ENCODE measurements at regions not wholly inside any gene's neighbourhood (a gene's known extent, or its start where the extent isn't known, plus 50 kb on each side); places are given as distances from the start of the nearest gene placed in this dataset.

DNA sequence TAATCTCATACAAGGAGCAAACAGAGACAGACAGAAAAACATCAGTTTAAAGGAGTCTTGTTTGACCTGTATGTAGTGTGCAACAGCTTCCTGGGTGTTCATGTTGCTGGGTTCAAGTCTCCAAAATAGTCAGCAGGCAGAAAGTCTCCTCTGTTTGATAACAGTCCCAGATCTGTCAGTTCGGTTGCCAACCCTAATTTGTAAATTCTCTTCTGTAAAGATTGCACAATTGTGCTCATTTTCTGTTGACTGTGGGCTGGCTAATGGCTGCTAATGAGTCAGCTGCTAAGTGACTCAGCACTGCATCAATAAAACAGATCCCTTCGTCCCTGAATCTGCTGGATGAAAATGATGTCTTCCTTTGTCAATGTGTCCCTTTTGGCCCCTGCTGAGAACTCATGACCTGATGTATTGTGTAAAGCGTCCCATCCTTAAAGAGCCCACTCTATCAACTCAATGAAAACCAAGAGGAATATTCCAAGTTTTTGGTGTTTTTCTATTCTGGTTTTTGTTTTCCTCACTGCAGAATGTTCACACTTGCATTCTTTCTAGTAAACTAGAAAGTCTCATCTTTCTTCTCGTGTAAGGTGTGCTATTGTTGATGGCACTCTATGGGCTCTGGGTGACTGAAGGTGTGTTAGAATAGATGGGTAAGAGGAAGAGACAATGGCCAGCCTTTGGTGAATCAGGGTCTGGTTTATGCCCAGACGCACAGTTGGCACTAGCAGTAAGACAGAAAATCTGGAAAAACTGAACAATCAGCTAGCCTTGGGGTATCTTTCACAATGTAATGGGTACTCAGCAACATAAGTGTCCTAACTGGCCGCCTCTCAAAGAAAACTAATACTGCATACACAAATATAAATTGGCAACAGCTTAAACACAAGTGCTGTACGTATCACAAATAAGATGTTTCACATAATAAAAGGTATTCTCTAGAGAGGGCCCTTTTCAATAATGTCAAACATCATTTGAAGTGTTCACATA, 75.1 kb upstream of the SIPA1L2 start:
- TF ChIP-seq, protein P1, sequence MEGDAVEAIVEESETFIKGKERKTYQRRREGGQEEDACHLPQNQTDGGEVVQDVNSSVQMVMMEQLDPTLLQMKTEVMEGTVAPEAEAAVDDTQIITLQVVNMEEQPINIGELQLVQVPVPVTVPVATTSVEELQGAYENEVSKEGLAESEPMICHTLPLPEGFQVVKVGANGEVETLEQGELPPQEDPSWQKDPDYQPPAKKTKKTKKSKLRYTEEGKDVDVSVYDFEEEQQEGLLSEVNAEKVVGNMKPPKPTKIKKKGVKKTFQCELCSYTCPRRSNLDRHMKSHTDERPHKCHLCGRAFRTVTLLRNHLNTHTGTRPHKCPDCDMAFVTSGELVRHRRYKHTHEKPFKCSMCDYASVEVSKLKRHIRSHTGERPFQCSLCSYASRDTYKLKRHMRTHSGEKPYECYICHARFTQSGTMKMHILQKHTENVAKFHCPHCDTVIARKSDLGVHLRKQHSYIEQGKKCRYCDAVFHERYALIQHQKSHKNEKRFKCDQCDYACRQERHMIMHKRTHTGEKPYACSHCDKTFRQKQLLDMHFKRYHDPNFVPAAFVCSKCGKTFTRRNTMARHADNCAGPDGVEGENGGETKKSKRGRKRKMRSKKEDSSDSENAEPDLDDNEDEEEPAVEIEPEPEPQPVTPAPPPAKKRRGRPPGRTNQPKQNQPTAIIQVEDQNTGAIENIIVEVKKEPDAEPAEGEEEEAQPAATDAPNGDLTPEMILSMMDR (IDR thresholded peaks at IDR 0.05), result no peak
- no peak for TF ChIP-seq POLR2A (IDR thresholded peaks at IDR 0.05)
